ENCODE measurements at regions not wholly inside any gene's neighbourhood (a gene's known extent, or its start where the extent isn't known, plus 50 kb on each side); places are given as distances from the start of the nearest gene placed in this dataset.
"Not testable (repeated sequence)": the region's sequence is repeated elsewhere in the genome, so short reads cannot be mapped to it uniquely, and the experiment has no call there.

- Histone ChIP-seq H3K4me1 (no peaks in the 10 kb centered on the region), H3K36me3 (no peaks in the 10 kb centered on the region), H3K27me3 (peaks cover 18% of the 10 kb centered on the region), H3K9me3 (no peaks in the 10 kb centered on the region), H3K4me3 (no peak overlapping the region), H3K27ac (no peak overlapping the region)
- DNase-seq (ENCODE audit: low spot score in 2 of 2): peak in 1 of 2 donors; percentile 47
- TF ChIP-seq EP300 (IDR thresholded peaks at IDR 0.05) (no peak), POLR2AphosphoS5 (IDR thresholded peaks at IDR 0.05) (no peak), POLR2A (IDR thresholded peaks at IDR 0.05) (no peak)
- TF ChIP-seq, protein P1, sequence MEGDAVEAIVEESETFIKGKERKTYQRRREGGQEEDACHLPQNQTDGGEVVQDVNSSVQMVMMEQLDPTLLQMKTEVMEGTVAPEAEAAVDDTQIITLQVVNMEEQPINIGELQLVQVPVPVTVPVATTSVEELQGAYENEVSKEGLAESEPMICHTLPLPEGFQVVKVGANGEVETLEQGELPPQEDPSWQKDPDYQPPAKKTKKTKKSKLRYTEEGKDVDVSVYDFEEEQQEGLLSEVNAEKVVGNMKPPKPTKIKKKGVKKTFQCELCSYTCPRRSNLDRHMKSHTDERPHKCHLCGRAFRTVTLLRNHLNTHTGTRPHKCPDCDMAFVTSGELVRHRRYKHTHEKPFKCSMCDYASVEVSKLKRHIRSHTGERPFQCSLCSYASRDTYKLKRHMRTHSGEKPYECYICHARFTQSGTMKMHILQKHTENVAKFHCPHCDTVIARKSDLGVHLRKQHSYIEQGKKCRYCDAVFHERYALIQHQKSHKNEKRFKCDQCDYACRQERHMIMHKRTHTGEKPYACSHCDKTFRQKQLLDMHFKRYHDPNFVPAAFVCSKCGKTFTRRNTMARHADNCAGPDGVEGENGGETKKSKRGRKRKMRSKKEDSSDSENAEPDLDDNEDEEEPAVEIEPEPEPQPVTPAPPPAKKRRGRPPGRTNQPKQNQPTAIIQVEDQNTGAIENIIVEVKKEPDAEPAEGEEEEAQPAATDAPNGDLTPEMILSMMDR (IDR thresholded peaks at IDR 0.05): no peak
- 77% methylated on average over 7 of the region's 7 CpGs for WGBS
These were observed 347.5 kb upstream of the SFSWAP start for GRCh38 chr12:131363393-131363792.

- Histone ChIP-seq H3K27me3 (peaks cover 19% of the 10 kb centered on the region), H3K4me1 (no peaks in the 10 kb centered on the region), H3K4me3 (no peak overlapping the region), H3K27ac (no peak overlapping the region), H3K9me3 (no peaks in the 10 kb centered on the region), H3K36me3 (no peaks in the 10 kb centered on the region)
- WGBS: 60% methylated on average over 13 of the region's 14 CpGs
- TF ChIP-seq, protein P1 (IDR thresholded peaks at IDR 0.05): no peak
- no peak for TF ChIP-seq POLR2AphosphoS5 (IDR thresholded peaks at IDR 0.05)
- no peak for TF ChIP-seq POLR2A (IDR thresholded peaks at IDR 0.05)
- no peak for TF ChIP-seq EP300 (IDR thresholded peaks at IDR 0.05)
- DNase-seq (ENCODE audit: low spot score in 2 of 2): peak in 1 of 2 donors; percentile 26
These were observed 346.9 kb upstream of the SFSWAP start for GRCh38 chr12:131363841-131364495.

- TF ChIP-seq EP300 (IDR thresholded peaks at IDR 0.05): no peak
- Histone ChIP-seq H3K4me1 (no peaks in the 10 kb centered on the region), H3K36me3 (no peaks in the 10 kb centered on the region), H3K27ac (no peak overlapping the region), H3K27me3 (peaks cover 19% of the 10 kb centered on the region), H3K4me3 (no peak overlapping the region), H3K9me3 (no peaks in the 10 kb centered on the region)
- peak in 1 of 2 donors; percentile 38 for DNase-seq (ENCODE audit: low spot score in 2 of 2)
- WGBS: 83% methylated on average over 12 of the region's 12 CpGs
These were observed 345.7 kb upstream of the SFSWAP start for GRCh38 chr12:131364903-131365820.

DNA sequence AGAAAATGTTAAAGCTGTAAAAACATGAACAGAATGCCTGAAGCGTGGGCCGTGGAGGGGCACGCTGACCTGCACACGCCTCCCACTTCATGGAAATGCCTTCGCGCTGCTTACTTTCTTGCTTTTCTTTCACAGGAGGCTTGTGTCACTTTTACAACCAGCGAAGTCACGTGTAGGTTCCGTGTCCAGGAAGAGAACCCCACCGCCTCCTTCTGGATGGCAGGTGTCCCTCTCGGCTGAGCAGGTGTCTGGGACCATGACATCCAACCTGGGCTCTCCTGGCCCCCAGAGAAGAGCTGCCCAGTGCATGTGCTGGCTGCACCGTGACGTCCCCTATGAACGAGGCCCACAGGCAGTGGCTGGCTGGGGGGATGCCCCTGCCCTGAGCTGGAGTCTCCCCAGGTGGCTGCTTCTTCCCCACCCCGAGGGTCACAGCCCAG is 345.0 kb upstream of the SFSWAP start:
- no peaks in the 10 kb centered on the region for H3K36me3 ChIP-seq
- WGBS: 79% methylated on average over 14 of the region's 15 CpGs
- no peak overlapping the region for H3K27ac ChIP-seq
- no peak overlapping the region for H3K4me3 ChIP-seq
- H3K4me1 ChIP-seq: no peaks in the 10 kb centered on the region
- peak in 1 of 2 donors; percentile 61 for DNase-seq (ENCODE audit: low spot score in 2 of 2)
- TF ChIP-seq POLR2AphosphoS5 (IDR thresholded peaks at IDR 0.05) (no peak), POLR2A (IDR thresholded peaks at IDR 0.05) (no peak), EP300 (IDR thresholded peaks at IDR 0.05) (no peak)
- TF ChIP-seq, protein P1 (IDR thresholded peaks at IDR 0.05): no peak
- peaks cover 19% of the 10 kb centered on the region for H3K27me3 ChIP-seq
- H3K9me3 ChIP-seq: no peaks in the 10 kb centered on the region

DNA sequence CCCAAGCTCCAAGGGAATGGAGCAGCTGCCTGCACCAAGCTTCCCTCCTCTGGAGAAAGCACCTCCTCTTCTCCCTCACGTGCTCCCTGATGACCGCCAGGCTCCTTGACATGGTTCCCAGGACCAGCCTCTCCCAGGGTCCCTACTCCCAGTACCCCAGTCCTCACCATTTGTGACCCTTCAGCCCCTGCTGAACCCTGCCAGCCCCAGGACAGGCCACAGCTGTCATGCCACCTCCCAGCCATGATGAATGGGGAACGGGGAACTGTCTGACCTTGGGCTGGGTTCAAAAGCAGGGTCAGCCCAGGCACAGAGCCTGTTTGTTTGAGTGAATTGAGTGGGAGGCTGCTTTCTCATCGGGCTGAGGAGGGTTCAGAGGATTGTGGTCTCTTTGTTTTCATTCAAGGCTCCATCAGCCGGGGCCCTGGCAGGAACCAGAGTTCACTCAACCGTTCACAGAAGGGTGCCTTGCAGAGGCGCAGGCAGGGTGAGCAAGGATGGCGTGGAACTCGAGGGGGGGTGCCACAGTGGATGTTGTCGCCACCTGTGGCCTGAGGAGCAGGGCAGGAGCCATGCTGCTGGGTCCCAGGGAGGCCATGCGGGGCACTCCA is 344.5 kb upstream of the SFSWAP start:
- H3K36me3 ChIP-seq: no peaks in the 10 kb centered on the region
- DNase-seq (ENCODE audit: low spot score in 2 of 2): peak in 1 of 2 donors; percentile 54
- peaks cover 19% of the 10 kb centered on the region for H3K27me3 ChIP-seq
- TF ChIP-seq, protein P1 (IDR thresholded peaks at IDR 0.05): no peak
- TF ChIP-seq POLR2AphosphoS5 (IDR thresholded peaks at IDR 0.05) (no peak), POLR2A (IDR thresholded peaks at IDR 0.05) (no peak), EP300 (IDR thresholded peaks at IDR 0.05) (no peak)
- no peak overlapping the region for H3K27ac ChIP-seq
- 67% methylated on average over 7 of the region's 11 CpGs for WGBS
- H3K9me3 ChIP-seq: no peaks in the 10 kb centered on the region
- H3K4me3 ChIP-seq: no peak overlapping the region
- H3K4me1 ChIP-seq: no peaks in the 10 kb centered on the region

GRCh38 chr12:131367067-131367982 is 343.6 kb upstream of the SFSWAP start:
- DNase-seq (ENCODE audit: low spot score in 2 of 2): peak; percentile 44 to 65
- peaks cover 19% of the 10 kb centered on the region for H3K27me3 ChIP-seq
- H3K9me3 ChIP-seq, H3K36me3 ChIP-seq, H3K4me3 ChIP-seq, H3K4me1 ChIP-seq, H3K27ac ChIP-seq: not testable (repeated sequence)
- WGBS: 86% methylated on average over 17 of the region's 27 CpGs

Data from suprapubic skin (tissue), 4 donors.